HCT116 (cell line): ENCODE measurements at regions not wholly inside any gene's neighbourhood (a gene's known extent, or its start where the extent isn't known, plus 50 kb on each side); places are given as distances from the start of the nearest gene placed in this dataset.

Experiments used
- ATAC-seq: fragments of 200-7000 bp; cut with Tn5 transposase; 2 replicates; pipeline ENCODE4 v1.9.1; 2020; ENCODE audit warnings: mild to moderate bottlenecking, moderate library complexity
- BruUV-seq: library from RNA; stranded (reverse); fragments of 400-500 nt; replicated peaks from 2 replicates; lab custom pipeline; 2021; lab: Mats Ljungman, UMichigan
- CTCF ChIA-PET: fragments of 300-600 bp; sonication (Branson Sonifier 250); formaldehyde crosslinking; loops from one replicate; lab custom pipeline; 2021; ENCODE audit warnings: antibody characterized with exemption; lab: Charles Lee
- POLR2A ChIA-PET: fragments of 300-600, 350-600 bp; sonication (Branson Sonifier 250); formaldehyde crosslinking; loops from one replicate; lab custom pipeline; 2021; ENCODE audit warnings: antibody characterized with exemption; lab: Charles Lee
- RAD21 ChIA-PET, 2 experiments: fragments of 300-600 bp; sonication (Branson Sonifier 250); formaldehyde crosslinking; loops; one replicate each; lab custom pipeline; 2023; ENCODE audit warnings: low total read pairs in 2 of 2; ENCODE audit not compliant: uncharacterized antibody in 2 of 2, unreplicated experiment in 2 of 2, low non-redundant PET in 1 of 2; lab: Charles Lee
- DNase-seq: peaks from one replicate; pipeline ENCODE4 v3.0.0-alpha.2; 2010; ENCODE audit warnings: low read depth, low spot score
- H2AFZ ChIP-seq: fragments of 200-600 bp; shearing (Covaris generic), sonication (generic); 2 replicates; pipeline ENCODE4 v1.6.1; 2017; ENCODE audit warnings: low read depth, mixed run types, mixed read lengths, antibody characterized with exemption, low read length; ENCODE audit not compliant: poor library complexity, severe bottlenecking
- H3K27ac ChIP-seq: 2 replicates; pipeline ENCODE4 v1.5.1; 2012; ENCODE audit warnings: low read depth, low read length
- H3K27me3 ChIP-seq: fragments of 200-600 bp; sonication (generic); 2 replicates; pipeline ENCODE4 v1.6.1; 2016; ENCODE audit warnings: mixed run types, low read length, mixed read lengths; ENCODE audit not compliant: insufficient read depth
- H3K36me3 ChIP-seq, 2 experiments: fragments of 200-500 bp in 1 of 2; fragments of 200-600 bp in 1 of 2; sonication (Bioruptor generic) in 1 of 2; sonication (generic) in 1 of 2; 2 replicates each; pipeline versions ENCODE4 v1.5.1 to v1.6.1; 2014 to 2016; ENCODE audit warnings: low read length in 2 of 2, inconsistent platforms in 1 of 2, mixed read lengths in 1 of 2, mixed run types in 1 of 2; ENCODE audit not compliant: insufficient read depth in 2 of 2, control insufficient read depth in 1 of 2
- H3K4me1 ChIP-seq, 2 experiments: fragments of 200-600 bp in 1 of 2; sonication (generic) in 1 of 2; 2 replicates each; pipeline versions ENCODE4 v1.5.1 to v1.6.1; 2012 to 2017; ENCODE audit warnings: low read length in 2 of 2, inconsistent platforms in 1 of 2, mild to moderate bottlenecking in 1 of 2, mixed read lengths in 1 of 2, mixed run types in 1 of 2, moderate library complexity in 1 of 2; ENCODE audit not compliant: insufficient read depth in 2 of 2, control insufficient read depth in 1 of 2
- H3K4me2 ChIP-seq: fragments of 200-600 bp; sonication (generic); 2 replicates; pipeline ENCODE4 v1.6.1; 2017; ENCODE audit warnings: mixed run types, low read length, mixed read lengths
- H3K4me3 ChIP-seq, 2 experiments: fragments of 200-600 bp in 1 of 2; sonication (generic) in 1 of 2; replicated peaks in 1 of 2; 2 replicates each; pipeline ENCODE4 v1.5.1; 2011 to 2016; ENCODE audit warnings: low read length in 2 of 2, control low read depth in 1 of 2, low read depth in 1 of 2, mild to moderate bottlenecking in 1 of 2, mixed read lengths in 1 of 2, mixed run types in 1 of 2
- H3K79me2 ChIP-seq: fragments of 200-600 bp; sonication (generic); 2 replicates; pipeline ENCODE4 v1.6.1; 2017; ENCODE audit warnings: mild to moderate bottlenecking, mixed run types, low read length, moderate library complexity, mixed read lengths; ENCODE audit not compliant: insufficient read depth
- H3K9ac ChIP-seq: fragments of 200-600 bp; sonication (generic); 2 replicates; pipeline ENCODE4 v1.6.1; 2016; ENCODE audit warnings: low read length, mixed read lengths
- H3K9me2 ChIP-seq: fragments of 200-600 bp; sonication (generic), shearing (Covaris generic); 2 replicates; pipeline ENCODE4 v1.6.1; 2017; ENCODE audit warnings: mixed run types, mild to moderate bottlenecking, moderate library complexity; ENCODE audit not compliant: insufficient read depth
- H3K9me3 ChIP-seq, 2 experiments: fragments of 200-500 bp in 1 of 2; fragments of 200-600 bp in 1 of 2; sonication (Bioruptor generic) in 1 of 2; sonication (generic) in 1 of 2; 2 replicates each; pipeline ENCODE4 v1.6.1; 2014 to 2017; ENCODE audit warnings: low read length in 2 of 2, mixed read lengths in 2 of 2, inconsistent platforms in 1 of 2, low read depth in 1 of 2, mild to moderate bottlenecking in 1 of 2, mixed run types in 1 of 2, moderate library complexity in 1 of 2; ENCODE audit not compliant: control insufficient read depth in 1 of 2, insufficient read depth in 1 of 2
- H4K20me1 ChIP-seq: fragments of 200-600 bp; sonication (generic), shearing (Covaris generic); 2 replicates; pipeline ENCODE4 v1.6.1; 2017; ENCODE audit warnings: mixed run types, mild to moderate bottlenecking, moderate library complexity; ENCODE audit not compliant: insufficient read depth
- RAD21 ChIP-seq: IDR thresholded peaks from 2 replicates; pipeline ENCODE4 v1.6.1; 2012; ENCODE audit warnings: low read depth, mild to moderate bottlenecking
- SIN3A ChIP-seq: IDR thresholded peaks from 2 replicates; pipeline ENCODE4 v1.6.1; 2012; ENCODE audit warnings: low read depth
- SRF ChIP-seq: IDR thresholded peaks from 2 replicates; pipeline ENCODE4 v1.6.1; 2012; ENCODE audit warnings: low read depth
- ZFX ChIP-seq: fragments of 450-650 bp; IDR thresholded peaks from 2 replicates; pipeline ENCODE4 v1.6.1; 2017
- intact Hi-C: fragments of 100-400 bp; cut with micrococcal nuclease; formaldehyde crosslinking; loops from 2 replicates; pipeline ENCODE4 v1.10.0; 2022
- TF ChIP-seq, protein P1 (sequence below), 3 experiments: fragments of 200-600 bp in 1 of 3; sonication (generic) in 1 of 3; IDR thresholded peaks in 2 of 3; conservative IDR thresholded peaks in 1 of 3; 2 replicates each; pipeline ENCODE4 v1.5.1; 2012 to 2017; ENCODE audit warnings: low read depth in 2 of 3, low read length in 2 of 3, antibody characterized with exemption in 1 of 3, borderline replicate concordance in 1 of 3, control low read depth in 1 of 3, mild to moderate bottlenecking in 1 of 3, mixed read lengths in 1 of 3, mixed run types in 1 of 3, moderate library complexity in 1 of 3; ENCODE audit not compliant: insufficient read depth in 1 of 3

DNA sequence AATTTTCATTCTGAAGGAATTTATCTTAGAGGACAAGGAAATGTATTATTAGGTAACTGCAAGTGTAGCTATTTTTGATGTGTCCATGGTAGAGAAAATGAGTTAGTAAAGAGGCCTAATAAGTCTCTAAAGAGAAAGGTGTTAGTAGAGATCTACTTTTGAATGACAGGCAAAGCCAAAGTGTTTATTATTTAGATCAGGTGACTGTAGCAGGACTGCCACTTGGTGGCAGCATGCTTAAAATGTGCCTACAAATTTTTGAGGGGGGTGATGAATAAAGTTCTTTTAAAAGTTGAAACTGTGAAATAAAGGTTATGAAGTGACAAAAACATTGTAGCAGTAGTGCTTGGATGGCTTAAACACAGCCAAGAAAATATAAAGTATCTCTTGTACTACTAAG lies 421.5 kb upstream of the MEIS1 start:
- Histone ChIP-seq H3K4me2 (no peak overlapping the region), H3K27ac (no peak overlapping the region), H3K4me3 (no peak overlapping the region), H3K9me3 (no peaks in the 10 kb centered on the region), H4K20me1 (no peaks in the 10 kb centered on the region), H3K27me3 (no peaks in the 10 kb centered on the region), H3K4me1 (no peaks in the 10 kb centered on the region), H2AFZ (no peak overlapping the region), H3K9ac (no peak overlapping the region), H3K9me2 (no peaks in the 10 kb centered on the region), H3K36me3 (no peaks in the 10 kb centered on the region), H3K79me2 (no peaks in the 10 kb centered on the region)
- BruUV-seq, result no TSS peak
- intact Hi-C loops, result loop anchor here (5.0 kb wide), 1 partner anchor 1829 kb away; no protein-coding TSS in a partner anchor
- RAD21 ChIA-PET, result no interaction called here
- DNase-seq (no peak), ATAC-seq (no peak)
- CTCF ChIA-PET, result no interaction called here
- POLR2A ChIA-PET, result no interaction called here
- TF ChIP-seq RAD21, result 0 out of 2 replicates have a peak, but pooled peaks have one; percentile 27
- TF ChIP-seq ZFX, result no peak
- no peak for TF ChIP-seq SIN3A
- TF ChIP-seq, protein P1, sequence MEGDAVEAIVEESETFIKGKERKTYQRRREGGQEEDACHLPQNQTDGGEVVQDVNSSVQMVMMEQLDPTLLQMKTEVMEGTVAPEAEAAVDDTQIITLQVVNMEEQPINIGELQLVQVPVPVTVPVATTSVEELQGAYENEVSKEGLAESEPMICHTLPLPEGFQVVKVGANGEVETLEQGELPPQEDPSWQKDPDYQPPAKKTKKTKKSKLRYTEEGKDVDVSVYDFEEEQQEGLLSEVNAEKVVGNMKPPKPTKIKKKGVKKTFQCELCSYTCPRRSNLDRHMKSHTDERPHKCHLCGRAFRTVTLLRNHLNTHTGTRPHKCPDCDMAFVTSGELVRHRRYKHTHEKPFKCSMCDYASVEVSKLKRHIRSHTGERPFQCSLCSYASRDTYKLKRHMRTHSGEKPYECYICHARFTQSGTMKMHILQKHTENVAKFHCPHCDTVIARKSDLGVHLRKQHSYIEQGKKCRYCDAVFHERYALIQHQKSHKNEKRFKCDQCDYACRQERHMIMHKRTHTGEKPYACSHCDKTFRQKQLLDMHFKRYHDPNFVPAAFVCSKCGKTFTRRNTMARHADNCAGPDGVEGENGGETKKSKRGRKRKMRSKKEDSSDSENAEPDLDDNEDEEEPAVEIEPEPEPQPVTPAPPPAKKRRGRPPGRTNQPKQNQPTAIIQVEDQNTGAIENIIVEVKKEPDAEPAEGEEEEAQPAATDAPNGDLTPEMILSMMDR (IDR thresholded peaks at IDR 0.05 in 2 of 3, conservative IDR thresholded peaks at IDR 0.05 in 1 of 3; ENCODE audit: borderline replicate concordance in 1 of 3, insufficient read depth in 1 of 3, low read depth in 2 of 3, low read length in 2 of 3), result peak in 2 of 3 experiments; percentile 30 to 50; a peak in 3 of 6 replicates

DNA sequence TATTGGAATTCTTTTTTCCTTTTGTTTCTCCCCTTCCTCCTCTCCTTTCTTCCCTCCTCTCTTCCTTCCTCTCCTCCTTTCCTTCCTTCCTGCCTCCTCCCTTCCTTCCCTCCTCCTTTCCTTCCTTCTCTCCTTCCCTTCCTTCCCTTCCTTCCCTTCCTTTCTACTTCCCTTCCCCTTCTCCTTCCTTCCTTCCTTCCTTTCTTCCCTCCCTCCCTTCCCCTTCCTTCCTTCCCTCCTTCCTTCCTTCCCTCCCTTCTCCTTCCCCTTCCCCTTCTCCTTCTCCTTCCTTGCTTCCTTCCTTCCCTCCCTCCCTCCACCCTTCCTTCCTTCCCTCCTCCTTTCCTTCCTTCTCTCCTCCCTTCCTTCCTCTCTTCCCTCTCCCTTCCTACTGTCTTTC lies 431.0 kb upstream of the MEIS1 start:
- H3K9me2 ChIP-seq, result no peaks in the 10 kb centered on the region
- ChIA-PET CTCF (no interaction called here), RAD21 (no interaction called here), POLR2A (no interaction called here)
- no peaks in the 10 kb centered on the region for H3K36me3 ChIP-seq
- intact Hi-C loops, result no loop called here
- no peaks in the 10 kb centered on the region for H3K4me1 ChIP-seq
- no peak overlapping the region for H3K27ac ChIP-seq
- no peak overlapping the region for H2AFZ ChIP-seq
- ATAC-seq, result no peak
- H4K20me1 ChIP-seq, result no peaks in the 10 kb centered on the region
- no peak overlapping the region for H3K9ac ChIP-seq
- peaks cover 5% of the 10 kb centered on the region for H3K27me3 ChIP-seq
- no TSS peak for BruUV-seq
- TF ChIP-seq SRF, result no peak
- TF ChIP-seq, protein P1 (IDR thresholded peaks at IDR 0.05 in 2 of 3, conservative IDR thresholded peaks at IDR 0.05 in 1 of 3; ENCODE audit: borderline replicate concordance in 1 of 3, insufficient read depth in 1 of 3, low read depth in 2 of 3, low read length in 2 of 3), result no peak
- H3K9me3 ChIP-seq, result no peaks in the 10 kb centered on the region
- DNase-seq, result no peak
- H3K79me2 ChIP-seq, result no peaks in the 10 kb centered on the region
- no peak overlapping the region for H3K4me3 ChIP-seq
- no peak overlapping the region for H3K4me2 ChIP-seq
